ENCODE measurements at regions not wholly inside any gene's neighbourhood (a gene's known extent, or its start where the extent isn't known, plus 50 kb on each side); places are given as distances from the start of the nearest gene placed in this dataset.

- DNase-seq (ENCODE audit: low spot score): no peak
These were observed 342.0 kb downstream of the SIPA1L2 start for GRCh38 chr1:232287676-232288569.

DNA sequence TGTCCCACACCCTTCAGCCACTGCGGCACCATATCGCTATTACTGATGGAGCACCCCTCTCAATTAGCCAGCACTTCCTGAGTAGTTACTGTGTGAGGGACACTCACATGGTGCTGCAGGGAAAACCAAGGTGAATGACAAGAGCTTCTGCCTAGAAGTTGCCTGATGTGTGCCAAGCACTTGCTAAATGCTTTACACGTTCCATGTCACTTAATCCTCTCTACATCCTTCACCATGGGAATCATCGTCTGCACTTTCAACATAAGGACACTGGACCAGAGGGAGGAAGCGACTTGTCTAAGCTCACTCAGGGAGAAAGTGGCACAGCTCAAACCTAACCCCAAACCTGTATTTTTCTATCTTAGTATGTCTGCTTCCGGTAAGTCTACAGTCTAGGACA, 344.8 kb downstream of the SIPA1L2 start:
- no peak for DNase-seq (ENCODE audit: low spot score)

DNA sequence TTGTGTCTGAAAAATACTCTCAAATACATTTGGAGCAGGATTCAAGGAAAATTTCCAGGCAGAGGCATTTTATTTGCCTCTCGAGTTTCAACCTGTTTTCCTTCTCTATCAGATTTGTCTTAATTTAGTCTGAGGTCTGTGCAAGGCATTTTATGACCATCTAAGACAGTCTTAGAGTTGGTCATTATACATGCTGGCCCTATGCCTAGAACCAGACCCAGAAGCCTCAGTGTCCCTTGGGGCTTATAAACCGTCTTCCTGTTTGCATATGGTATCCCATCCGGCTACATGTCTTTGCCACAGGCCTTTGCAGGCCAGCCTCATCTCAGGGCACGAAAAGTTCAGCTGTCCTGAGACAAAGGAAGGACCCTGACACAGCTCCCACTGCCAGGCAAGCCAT, 346.1 kb downstream of the SIPA1L2 start:
- DNase-seq (ENCODE audit: low spot score): peak; percentile 67

- DNase-seq (ENCODE audit: low spot score): no peak
These were observed 347.4 kb downstream of the SIPA1L2 start for GRCh38 chr1:232282498-232282897.

DNA sequence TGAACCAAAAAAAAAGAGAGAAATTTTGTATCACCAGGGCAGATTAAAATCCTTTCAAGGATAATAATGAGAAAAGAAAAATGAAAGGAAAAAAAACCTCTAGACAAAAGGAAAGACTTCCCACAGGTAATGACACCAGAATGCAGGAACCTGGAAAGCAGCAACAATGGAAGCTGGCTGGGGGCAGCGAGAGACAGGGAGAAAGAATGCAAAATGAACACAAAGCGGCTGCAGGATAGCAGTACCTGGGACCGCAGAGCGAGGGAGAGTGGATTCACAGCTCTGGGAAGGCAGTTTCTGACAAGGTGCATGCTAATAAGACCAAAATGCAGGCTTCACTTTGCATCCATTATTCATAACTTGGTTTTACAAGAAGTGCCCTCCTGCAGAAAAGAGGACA, 349.0 kb downstream of the SIPA1L2 start:
- DNase-seq (ENCODE audit: low spot score): no peak

DNA sequence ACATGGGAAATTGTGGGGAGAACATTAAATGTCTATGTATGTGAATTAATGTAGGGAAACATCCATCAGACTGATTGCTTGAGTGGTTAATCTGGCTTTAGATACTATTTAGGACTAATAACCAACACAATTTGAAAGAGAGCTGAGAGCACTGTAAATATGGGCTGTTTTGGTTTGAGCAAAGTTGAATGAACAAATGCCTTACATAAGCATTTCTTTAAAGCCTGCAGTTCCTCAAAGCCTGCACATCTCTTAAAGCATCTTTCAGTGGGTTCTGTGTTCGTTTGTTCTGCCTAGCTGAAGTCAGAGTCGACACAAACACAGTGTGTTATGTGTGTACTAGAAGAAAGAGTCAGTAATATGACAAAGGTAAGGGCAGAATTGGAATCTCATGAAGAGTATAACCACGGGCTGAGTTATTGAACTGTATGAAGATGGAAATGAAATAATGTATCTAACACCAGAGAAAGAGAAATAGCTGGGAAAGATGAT, 350.0 kb downstream of the SIPA1L2 start:
- DNase-seq (ENCODE audit: low spot score): no peak

DNA sequence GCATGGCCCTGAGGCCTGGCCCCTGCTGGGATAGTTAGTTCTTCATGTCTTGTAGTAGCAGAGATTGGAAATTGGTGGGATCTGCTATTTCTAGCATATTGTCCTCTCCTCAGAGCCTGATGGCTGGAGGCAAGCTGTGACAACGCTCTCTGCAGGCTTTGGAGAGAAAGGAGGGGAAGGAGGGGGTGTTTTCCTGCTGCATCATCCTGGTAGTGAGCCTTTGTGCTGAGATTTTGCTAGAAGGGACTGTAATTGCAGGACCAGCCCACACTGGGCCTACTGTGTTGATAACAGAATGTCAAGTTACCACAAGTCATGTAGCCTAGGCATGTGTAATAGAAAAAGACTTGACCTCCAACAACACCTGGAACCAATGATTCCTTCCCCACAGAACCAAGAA, 351.0 kb downstream of the SIPA1L2 start:
- DNase-seq (ENCODE audit: low spot score): no peak

- DNase-seq (ENCODE audit: low spot score): no peak
These were observed 353.3 kb downstream of the SIPA1L2 start for GRCh38 chr1:232276651-232277050.

DNA sequence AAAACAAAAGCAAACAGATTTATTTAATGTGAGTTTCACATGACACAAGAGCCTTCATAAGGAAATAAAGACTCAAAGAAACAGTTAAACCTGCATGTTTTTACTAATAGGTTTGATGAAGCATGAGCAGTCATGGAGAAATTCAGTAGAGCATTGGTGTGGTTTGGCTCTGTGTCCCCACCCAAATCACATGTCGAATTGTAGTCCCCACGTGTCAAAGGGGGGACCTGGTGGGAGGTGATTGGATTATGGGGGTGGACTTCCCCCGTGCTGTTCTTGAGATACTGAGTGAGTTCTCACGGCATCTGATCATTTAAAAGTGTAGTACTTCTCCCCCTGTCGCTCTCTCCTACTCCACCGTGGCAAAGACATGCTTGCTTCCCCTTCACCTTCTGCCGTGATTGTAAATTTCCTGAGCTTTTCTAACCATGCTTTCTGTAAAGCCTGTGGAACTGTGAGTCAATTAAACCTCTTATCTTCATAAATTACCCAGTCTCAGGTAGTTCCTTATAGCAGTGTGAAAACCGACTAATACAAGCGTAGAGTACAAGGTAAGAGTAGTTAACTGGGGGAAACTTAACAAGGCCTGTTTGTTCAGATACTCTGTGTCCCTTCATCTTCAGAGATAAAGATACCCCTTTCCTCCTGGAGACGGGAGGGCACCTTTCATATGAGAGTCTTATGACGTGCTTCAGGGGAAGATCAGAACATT, 354.8 kb downstream of the SIPA1L2 start:
- DNase-seq (ENCODE audit: low spot score): no peak

- peak; percentile 45 for DNase-seq (ENCODE audit: low spot score)
These were observed 355.6 kb downstream of the SIPA1L2 start for GRCh38 chr1:232274236-232274855.

DNA sequence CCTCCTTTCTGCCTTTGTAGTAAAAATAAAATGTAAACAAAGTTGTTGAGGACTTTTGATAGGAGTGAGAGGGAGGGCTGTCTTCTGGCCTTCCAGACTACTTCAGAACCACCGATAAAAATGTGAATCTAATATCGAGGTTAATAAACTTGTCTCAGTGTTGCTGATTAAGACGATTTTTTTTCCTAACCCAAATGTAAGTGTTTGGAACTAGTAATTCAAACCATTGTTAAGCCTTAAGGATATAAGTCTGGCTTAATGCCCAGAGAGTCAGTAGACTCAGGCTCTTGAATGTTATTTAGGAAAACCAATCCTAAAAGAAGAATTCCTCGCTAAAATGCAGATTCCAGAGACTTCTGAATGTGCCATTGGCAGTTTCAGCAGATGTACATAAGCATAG, 356.9 kb downstream of the SIPA1L2 start:
- DNase-seq (ENCODE audit: low spot score): peak; percentile 81

DNA sequence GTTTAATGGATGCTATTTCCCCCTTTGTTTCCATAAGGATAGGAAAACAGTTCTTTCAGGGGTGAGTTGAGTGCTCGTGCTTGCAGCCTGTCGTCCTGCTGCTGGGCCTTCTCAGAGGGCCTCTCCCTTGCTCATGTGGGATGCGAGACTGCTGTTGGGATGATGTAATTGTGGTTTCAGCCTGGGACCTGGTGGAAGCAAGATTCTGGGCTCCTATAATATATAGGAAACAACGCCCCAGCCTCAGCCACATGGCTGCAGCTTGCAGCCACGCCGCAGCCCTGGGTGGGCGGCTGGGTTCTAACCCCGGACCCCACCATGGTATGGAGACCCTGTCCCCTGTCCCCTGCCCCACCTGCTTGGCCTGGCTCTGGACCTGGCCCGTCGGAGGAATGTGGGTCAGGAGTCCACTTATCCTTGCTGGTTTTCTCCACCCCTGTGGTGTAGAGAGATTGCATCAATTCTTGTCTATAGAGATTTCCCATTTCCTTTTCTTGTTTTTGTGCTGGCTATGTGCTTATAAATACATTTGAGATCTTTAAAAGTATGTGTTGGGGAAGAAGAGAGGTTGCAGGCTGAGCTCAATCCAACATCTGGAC, 357.8 kb downstream of the SIPA1L2 start:
- DNase-seq (ENCODE audit: low spot score): peak; percentile 78

- DNase-seq (ENCODE audit: low spot score): no peak
These were observed 358.6 kb downstream of the SIPA1L2 start for GRCh38 chr1:232271299-232271698.

DNA sequence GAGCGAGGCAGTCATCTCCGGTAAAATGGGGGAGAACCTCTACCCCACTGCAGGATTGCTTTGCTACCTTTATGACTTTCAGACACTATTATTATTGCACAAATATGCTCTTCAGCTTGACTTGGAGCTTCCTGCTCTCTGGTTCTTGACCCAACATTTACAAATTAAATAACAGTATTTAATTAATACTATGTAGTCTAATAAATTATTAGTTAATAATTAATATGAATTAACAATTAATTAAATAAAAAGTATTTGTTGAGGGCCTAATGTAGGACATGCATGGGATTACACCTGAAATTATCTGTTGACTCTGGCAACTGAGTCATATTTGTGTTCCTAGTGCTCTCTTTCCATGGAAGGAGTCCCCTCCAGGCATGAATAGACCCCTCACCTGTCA, 359.9 kb downstream of the SIPA1L2 start:
- no peak for DNase-seq (ENCODE audit: low spot score)

DNA sequence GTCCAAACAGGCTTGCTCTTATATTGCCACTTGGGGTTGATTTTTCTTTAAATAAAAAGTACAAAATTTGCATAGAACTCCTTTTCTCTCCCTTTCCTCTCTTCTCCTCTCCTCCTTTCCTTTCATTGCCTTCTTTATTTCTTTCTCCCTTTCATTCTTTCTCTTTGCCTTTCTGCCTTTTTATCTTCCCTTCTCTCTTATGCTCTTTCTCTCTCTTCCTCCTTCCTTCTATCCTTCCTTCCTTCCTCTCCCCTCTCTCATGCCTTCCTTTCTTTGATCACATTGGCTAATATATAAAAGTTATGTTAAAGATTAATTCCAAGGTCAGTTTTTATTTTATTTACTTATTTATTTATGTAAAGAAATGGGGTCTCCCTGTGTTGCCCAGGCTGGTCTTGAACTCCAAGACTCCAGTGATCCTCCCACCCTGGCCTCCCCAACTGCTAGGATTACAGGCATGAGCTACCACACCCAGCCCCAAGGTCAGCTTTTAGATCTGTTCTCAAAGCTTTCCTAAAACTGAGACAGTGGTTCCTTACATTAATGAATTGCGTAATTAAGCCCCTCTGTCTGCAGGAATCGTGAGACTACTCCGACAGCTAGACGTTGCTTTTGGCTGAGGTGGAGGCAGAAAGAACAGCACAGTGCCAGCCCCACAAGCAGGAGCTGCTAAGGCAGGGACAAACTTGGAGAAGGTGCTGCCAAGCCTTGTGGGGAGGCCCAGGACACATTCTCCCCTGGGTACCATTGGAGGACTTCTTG, 361.9 kb downstream of the SIPA1L2 start:
- DNase-seq (ENCODE audit: low spot score): no peak

- DNase-seq (ENCODE audit: low spot score): no peak
These were observed 362.7 kb downstream of the SIPA1L2 start for GRCh38 chr1:232267092-232267836.

GRCh38 chr1:232263452-232263851, 366.5 kb downstream of the SIPA1L2 start:
- no peak for DNase-seq (ENCODE audit: low spot score)

GRCh38 chr1:232262991-232263390, 366.9 kb downstream of the SIPA1L2 start:
- DNase-seq (ENCODE audit: low spot score): no peak

GRCh38 chr1:232260861-232261260, 369.1 kb downstream of the SIPA1L2 start:
- peak; percentile 26 for DNase-seq (ENCODE audit: low spot score)

DNA sequence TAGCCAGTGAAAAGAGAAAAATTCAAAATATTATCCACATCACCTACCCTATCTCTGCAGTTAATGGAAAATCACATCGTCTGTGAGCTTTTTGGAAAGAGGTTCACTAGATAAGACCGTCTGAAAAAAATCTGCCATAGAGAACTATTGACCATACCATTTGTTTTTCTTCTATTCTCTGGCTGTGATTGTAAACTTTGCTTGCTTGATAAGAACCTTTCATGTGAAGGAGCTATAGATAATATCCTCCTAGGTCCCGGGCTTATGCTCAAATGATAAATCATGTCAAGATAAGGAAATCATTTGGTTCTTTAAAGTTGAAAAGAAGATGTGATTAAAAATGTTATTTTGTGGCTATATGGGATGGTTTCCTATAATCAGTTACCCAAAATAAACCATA, 369.9 kb downstream of the SIPA1L2 start:
- DNase-seq (ENCODE audit: low spot score): peak; percentile 72
